GM18511 (cell line): ENCODE measurements at regions not wholly inside any gene's neighbourhood (a gene's known extent, or its start where the extent isn't known, plus 50 kb on each side); places are given as distances from the start of the nearest gene placed in this dataset.
A peak's percentile ranks its signal among the peaks of the same experiment; 100 is the strongest.

ENCODE experiments used
- ATAC-seq: cut with Tn5 transposase; IDR thresholded peaks from one replicate; pipeline ENCODE4 v1.9.1; 2021; ENCODE audit warnings: mild to moderate bottlenecking, moderate library complexity; ENCODE audit not compliant: unreplicated experiment

DNA sequence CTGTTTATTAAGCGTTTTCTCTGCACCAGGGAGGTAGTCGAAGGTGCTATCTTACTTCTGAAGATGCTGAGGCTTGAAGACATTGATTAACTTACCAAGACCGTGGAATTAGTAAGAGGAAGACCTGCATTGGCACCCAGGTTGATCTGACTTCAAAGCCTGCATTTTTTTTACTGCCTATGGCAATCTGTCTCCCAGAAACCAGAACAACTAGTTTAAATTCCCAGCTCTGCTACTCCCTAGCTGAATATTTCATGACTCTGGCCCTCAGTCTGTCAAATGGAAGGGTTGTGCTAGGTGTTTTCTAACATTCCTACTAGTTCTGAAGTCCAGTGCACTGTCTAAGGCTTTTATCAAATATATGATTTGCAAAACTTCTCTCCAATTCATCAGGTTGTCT is 52.0 kb upstream of the GRAMD1B start:
- ATAC-seq: no peak

DNA sequence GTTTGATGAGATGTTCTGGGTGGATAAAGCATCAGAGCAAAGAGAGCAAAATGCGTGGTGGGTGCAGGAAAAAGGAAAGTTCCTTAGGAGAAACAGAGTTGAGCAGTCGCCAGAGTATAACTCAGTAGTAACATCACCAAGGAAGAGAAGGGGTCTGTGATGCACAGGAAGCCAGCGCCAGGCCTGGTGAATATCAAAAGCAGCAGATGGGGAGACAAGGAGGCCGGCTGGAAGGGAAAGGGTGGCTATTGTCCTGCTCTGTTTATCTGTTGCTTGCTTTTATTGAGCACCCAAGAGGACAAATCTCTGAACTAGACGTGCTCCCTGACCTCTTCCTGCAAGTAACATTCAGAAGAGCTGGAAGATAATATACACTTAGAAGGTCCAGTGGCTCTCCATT is 52.7 kb upstream of the GRAMD1B start:
- no peak for ATAC-seq

DNA sequence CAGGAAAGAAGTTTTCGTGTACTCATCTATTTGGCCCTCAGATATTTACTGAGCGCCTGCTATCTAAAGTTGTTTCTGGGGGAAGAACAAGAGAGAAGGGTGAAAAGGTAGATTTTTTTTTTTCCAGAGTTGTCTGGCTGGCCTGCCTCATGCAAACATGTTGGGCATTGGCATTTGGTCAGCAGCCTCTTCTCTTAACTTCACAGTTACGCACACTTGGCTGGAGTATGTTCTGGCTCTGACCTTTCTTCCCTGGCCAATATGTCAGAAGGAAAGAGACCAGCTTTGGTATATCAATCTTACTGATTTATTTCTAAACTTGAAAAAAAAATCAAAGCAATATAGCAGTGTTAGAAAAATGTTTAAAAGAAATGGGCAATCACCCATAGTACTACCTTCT is 54.2 kb upstream of the GRAMD1B start:
- ATAC-seq: no peak

DNA sequence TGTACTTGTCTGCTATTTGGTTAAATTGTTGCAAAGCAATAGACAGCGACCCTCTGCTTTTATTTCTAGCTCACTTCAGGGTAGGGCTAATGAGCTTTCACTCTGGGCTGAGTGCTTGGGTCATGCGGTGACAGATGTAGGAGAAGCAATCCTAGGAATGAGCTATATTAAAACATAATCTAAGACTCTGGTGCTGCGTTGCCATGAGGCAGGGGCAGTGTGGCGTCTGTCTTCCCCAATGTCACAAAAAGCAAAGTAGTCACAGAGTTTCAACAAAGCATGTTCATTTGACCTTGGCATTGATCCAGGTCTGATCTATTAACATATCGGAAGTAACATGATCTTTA is 55.5 kb upstream of the GRAMD1B start:
- ATAC-seq: no peak

DNA sequence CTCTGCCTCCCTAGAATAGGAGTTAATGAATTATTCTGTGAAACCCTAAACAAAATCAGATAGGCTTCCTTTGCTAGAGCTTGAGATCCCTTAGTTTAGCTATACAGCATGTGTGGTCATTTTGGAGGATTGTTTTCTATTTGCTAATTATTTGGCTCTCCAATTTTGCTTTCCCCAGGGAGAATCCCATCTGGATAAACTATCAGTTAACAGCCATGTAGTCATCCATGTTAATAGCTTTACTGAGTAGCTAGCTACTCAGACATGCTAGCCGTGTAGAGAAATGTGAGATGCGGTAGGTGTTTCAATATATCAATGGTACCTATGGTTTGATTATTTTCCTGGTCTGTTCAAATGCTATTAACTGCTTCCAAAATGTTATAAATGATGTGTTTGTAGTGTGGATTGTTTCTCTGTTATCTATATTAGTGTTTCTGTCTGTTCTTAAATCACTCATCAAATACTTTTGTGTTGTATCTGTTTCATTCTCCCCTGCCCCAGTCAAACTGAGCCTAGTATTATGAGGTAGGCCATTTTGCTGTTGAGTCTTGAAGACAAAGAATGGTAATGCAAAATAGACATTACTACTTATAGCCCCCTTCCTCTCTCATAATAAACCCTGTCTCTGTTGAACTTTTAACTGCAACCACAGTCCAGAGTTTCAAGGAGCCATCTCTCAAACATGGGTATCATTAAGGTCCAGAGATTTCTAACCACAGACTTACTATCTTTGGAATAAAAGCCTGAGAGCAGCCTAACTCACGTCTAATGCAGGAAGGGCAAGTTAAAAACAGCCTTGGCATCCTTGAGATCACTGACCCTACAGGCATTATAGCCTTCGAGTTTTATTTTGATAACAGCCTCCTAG is 56.1 kb upstream of the GRAMD1B start:
- no peak for ATAC-seq

DNA sequence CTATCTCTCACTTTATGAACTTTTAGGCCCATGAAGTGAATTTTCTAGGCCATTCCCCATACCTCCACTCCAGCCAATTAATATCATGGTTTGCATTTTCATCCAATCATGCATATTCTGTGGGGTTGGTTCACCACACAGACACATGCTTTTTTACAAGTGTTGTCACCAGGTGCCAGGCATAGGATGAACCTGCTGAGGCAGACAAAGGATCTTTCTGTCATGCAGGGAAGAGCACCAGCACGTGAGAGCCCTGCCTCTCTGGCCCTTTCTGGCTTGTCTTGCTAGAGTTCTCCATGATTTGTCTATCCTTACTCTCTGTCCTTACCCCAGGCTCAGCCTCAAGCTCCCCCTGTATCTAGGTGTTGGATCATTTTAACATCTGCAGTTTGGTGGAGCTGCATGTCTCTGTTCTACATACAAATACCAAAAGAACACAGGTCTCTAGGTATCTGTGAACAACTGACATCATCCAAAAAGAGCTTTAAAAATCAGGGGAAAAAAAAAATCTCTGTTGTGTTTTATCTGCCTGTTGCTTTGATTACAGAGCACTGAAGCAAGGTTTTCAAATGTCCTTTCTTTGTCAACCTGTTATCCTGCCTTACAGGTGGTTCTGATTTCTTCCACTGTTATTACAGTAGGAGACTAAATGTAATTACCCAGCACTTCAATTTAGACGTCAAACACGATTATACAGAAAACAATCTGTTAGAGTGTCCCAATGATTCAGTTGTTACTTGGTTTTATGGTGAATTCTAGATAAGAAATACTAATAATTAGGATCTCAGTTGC is 58.4 kb upstream of the GRAMD1B start:
- ATAC-seq: no peak

DNA sequence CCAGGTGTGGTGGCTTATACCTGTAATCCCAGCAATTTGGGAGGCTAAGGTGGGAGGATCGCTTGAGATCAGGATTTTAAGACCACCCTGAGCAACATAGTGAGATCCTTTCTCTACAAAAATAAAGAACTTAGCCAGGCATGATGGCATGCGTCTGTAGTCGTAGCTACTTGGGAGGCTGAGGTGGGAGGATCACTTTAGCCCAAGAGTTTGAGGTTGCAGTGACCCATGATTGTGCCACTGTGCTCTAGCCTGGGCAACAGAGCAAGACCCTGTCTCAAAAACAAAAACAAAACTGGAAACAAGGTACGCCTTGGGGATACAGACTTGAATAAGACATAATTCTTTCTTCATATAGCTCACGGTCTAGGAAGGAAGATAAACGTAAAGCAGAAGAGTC is 63.1 kb upstream of the GRAMD1B start:
- no peak for ATAC-seq

DNA sequence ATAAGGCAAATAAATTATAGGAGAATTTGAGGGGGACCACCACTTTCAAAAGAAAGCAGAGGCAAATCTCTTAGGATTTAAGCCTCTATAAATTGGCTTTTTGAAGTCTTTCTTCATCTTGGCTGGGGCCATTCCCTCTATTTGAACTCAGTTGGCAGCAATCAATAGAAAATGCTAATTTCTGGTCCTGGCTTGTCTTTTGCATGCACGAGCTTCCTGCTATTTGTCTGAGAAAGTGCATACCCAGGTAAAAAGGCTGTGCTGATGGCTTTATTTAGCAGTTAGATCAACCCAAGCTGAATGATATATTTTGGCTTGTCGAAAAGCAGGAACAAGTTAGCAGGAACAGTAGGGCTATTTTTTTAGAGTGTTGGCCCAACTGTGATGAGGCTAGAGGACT is 64.1 kb upstream of the GRAMD1B start:
- ATAC-seq: no peak

DNA sequence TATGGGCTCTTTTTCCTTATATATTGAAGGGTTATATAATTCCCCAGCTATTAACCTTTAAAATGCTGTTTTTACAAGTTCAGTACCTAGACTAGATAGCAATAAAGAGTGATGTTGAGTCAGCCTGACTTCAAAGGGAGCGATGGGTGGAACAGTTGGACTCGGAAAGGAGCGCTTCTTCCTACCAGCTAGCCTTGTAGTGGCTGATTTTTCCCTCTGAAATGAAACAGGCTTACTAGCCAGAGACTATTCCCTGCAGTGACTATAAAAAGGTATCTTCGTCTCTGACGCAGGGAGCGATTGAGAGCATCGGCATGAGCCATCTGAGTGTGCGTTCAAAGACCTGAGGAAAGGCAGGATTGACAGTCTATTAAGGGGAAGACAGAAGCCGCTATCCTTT is 66.0 kb upstream of the GRAMD1B start:
- no peak for ATAC-seq

DNA sequence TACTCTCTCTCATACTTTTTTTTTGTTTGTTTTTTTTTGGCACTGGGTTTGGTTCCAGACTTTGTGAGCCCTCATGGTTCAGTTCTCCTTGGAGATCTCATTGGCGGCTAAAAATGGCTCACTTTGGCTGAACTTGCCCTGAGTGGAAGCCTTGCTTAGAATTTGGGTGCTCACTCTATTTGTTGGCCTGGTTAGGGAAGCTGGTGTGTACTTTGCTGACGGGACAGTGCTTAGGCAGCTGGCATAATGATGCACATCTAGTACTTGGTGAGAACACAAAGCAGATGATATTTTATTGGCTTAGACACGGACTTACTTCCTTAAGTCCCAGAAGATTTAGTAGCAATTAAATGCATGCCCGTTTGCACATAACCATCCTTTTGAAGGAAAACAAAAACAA is 66.5 kb upstream of the GRAMD1B start:
- ATAC-seq: no peak

DNA sequence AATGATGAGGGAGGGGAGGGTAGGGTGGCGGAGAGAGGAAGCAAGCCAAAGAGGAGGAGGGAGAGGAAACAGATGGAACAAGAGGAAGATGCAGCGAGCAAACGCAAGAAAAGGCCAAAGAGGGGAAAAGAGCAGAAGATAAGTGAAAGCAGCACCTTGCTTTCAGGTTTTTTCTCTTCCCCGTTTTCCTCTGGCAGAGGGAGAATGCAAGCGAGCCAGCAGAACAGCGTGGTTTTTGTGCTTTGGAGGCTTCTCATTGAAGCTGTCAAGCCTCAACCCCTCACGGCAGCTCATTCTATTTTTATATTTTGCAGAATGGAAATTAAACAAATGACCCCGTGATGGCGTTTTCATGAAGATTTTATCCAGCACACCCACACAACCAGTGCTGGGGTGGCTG is 67.1 kb upstream of the GRAMD1B start:
- no peak for ATAC-seq

DNA sequence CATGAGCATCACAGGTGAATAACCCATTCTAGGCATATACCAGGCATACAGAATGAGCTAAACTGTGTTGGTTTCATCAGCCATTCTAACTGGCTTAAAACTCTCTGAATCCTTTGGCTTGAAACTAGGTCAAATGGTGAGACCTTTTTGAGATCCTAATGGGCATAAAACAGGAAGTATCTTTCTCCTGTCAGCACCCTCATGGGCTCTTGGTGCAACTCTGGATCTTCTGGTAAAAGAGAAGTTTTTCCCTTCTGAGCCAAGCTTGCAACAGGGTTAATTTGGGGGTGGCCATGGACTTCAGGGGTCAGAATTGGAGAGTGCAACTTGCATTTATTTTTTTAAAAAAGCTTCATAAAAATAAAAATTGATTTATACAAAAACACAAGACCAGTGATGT is 67.9 kb upstream of the GRAMD1B start:
- no peak for ATAC-seq

DNA sequence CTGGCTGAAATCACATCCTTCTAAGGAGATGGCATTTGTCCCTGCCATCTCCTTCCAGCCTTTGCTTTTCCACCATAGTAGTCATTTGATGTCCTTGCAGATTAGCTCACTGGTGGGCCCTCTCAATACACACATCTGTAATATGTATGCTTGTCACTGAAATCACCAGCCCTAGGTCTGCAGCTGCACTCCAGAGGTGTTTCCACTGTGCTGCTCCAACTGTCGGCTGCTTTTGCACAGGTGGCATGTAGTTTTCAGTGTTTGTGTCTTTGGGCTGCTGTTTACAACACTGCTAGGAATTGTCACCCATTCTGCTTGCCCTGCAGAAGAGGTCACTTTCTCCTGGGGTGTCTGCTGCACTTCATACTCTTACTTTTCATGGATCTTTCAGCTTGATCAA is 69.0 kb upstream of the GRAMD1B start:
- ATAC-seq: no peak

DNA sequence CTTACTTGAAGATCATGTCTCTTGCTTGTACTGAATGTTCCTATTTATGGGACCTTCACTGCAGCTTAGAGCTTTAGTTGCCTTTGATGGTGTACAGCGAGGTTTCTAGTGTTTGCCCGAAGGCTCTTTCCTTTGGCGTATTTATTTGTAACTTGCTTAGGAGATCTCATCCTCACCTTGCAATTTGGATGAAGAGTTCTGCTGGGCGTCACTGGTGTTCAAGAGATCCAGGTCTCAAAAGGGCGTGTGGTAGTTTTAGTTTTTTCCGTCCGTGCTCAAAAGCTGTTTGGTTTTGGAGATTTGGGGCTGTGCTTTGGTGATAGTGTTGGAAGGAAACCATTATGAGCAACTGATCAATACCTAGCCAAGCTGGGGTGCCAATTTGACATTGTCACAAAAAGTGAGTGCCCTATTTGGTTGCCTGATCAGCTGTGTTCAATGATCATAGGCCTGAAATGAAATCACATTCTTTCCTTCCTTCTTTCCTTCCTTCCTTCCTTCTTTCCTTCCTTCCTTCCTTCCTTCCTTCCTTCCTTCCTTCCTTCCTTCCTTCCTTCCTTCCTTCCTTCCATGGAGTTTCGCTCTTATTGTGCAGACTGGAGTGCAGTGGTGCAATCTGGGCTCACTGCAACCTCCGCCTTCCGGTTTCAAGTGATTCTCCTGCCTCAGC is 69.7 kb upstream of the GRAMD1B start:
- no peak for ATAC-seq

DNA sequence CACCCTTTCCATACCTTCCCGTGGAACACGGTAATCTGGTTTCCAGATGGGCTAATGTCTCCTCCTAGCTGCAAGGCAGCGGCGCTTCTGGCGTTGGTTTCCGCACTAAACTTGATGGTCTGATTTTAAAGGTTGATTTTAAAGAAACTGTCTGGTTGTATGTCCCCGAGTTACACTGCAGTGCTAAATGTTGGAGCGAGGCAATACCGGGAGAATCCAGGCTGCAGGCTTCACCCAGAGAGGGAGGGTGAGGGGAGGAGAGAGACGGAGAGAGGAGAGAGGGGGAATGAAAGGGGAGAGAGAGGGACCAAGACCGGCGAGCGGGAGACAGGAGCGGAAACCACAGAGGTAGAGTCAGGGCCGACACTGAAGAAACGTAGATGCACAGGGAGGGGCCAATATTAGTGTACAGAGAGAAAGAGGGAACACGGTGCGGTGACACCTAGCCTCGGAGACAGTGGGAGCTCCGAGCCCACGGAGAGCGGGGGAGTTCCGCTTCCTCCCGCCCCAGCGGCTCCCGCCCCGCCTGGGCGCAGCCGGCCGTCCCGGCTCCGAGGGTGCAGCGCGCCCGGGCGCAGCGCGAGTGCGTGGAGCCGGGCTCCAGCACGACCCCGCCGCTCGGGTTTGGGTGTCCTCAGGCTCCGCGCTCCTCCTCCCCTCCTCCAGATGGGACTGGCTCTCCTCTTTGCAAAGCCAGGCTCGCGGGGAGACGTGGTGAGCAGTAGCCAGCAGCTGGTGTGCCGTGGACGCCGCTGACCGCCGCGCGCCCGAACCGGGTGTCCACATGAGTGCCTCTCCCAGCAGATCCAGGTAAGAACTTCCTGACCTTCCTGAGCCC is 71.9 kb upstream of the GRAMD1B start:
- peak; percentile 70 for ATAC-seq

DNA sequence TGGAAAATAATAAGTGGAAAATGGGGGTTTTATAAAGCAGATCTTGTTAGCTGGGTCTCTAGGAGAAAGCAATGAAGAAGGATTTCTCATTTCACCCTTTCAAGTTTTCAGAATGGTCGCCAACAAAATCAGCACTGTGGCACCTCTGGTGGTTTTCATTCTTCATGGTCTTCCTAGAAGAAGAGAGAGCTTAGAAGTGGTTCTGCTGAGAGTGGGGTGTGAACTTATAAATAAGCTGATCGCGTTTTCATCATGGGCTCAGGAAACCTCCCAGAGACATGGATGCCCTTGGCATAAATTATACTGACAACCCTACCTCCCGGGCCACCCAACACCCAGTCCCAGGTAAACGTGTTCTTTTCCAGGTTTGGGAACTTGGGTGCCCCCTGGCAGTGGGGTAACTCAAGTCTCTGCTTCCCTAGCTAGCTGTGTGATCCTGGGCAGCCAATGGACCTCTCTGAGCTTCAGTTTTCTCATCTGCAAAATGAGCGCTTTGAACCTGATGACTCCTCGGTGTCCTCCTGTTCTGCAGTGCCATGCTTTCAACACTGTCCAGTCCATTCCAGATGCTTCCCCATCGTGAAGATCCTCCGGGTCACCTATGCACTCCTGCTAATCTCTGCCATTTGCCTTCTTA is 72.6 kb upstream of the GRAMD1B start:
- ATAC-seq: no peak

DNA sequence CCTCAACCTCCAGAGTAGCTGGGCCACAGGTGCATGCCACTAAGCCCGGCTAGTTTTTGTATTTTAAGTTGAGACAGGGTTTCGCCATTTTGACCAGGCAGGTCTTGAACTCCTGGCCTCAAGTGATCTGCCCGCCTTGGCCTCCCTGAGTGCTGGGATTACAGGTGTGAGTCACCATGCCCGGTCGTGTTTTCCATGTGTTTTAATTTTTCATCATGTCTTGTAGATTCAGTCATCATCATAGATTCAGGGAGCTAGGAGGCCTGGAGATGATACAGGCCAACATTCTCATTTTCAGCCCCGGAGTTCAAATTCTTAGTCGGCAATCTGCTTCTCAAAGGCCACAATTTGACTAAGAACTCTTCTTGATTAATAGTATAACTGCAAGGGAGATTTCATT is 73.5 kb upstream of the GRAMD1B start:
- no peak for ATAC-seq

DNA sequence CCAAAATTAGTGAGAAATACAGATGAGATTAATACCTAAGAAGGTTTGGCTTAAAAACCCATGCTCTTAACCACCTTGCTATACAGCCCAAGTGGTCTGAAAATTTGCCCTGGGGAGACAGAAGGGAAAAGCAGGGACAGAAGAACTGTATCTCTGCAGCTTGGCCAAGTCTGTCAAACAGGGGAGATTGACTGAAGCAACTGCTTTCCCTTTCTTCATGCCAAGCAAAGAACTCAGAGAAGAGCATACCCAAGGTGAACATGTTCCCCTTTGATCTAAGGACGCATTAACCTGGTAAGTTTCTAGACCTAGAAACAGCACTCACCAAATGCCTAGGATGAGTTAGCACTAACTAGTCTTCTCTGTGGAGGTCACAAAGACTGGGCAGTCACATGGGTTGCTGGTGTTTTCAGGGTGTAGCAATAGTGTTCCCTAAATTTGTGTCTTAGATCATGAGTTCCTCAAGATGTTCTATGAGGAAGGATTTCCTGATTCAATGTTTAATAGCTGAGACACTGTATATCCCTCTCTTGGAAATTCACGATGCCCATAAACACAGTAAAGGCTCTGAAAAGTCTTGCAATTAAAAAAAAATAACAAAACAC is 75.6 kb upstream of the GRAMD1B start:
- ATAC-seq: no peak

DNA sequence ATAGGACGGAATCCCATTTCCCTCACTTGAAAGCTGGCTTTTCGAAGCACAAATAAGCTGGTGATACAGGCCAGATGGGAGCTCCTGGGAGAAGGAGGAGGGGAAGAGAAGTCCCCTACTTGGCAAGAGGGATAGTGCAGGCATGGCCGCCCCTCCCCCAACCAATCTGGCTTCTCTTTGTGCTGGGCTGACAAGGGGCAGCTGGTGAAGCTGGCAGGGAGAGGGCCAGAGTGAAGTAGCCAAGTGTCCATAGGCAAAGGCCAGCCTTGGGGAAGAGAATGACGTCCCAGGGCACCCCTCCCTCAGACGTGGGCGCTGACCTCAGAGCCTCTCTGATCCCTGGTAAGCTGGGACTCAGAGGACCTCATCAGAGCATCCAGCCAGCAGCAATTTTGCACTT is 78.7 kb upstream of the GRAMD1B start:
- no peak for ATAC-seq

DNA sequence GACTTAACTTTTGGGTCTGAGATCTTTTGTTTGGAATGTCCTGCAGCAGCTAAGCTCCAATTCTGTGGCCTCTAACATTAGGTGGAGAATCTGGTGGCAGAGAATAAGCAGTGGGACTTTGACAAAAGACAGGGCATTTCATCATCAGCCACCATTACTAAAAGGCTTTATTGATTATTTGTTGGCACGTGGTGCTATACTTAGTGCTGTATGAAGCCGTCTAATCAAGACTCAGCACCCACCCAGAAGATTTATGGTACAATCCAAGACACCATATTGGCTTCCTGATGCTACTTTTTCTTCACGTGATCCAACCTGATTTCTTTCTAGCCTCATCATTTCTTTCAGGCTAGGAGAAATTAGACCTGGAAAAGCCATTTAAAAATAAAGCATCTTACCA is 80.7 kb upstream of the GRAMD1B start:
- ATAC-seq: no peak
